ENCODE measurements at regions not wholly inside any gene's neighbourhood (a gene's known extent, or its start where the extent isn't known, plus 50 kb on each side); places are given as distances from the start of the nearest gene placed in this dataset.

GRCh38 chr17:34198519-34198918 lies 56.6 kb upstream of the CCL2 start:
- Mint-ChIP-seq H3K36me3 (no peaks in the 10 kb centered on the region), H3K27ac (no peak overlapping the region), H3K4me3 (no peak overlapping the region), H3K27me3 (peaks cover 39% of the 10 kb centered on the region), H3K4me1 (ENCODE audit: low read depth) (peaks cover 9% of the 10 kb centered on the region), H3K9me3 (peaks cover 2% of the 10 kb centered on the region)
- DNase-seq: no peak
- CTCF ChIA-PET: interaction anchor here (7.9 kb wide), 1 partner anchor 161 kb away, joined by 358 read pairs; the partner anchor contains the start of genes CCL1 and CCL13
- POLR2A ChIA-PET: no interaction called here
- intact Hi-C loops (cut with micrococcal nuclease): no loop called here

- ChIA-PET CTCF (interaction anchor here (0.6 to 7.9 kb wide), 2 partner anchors 10 to 160 kb away, joined by 3 to 358 read pairs; partner anchors contain the start of genes CCL1 and CCL13), POLR2A (no interaction called here)
- Mint-ChIP-seq H3K36me3 (no peaks in the 10 kb centered on the region), H3K27ac (no peak overlapping the region), H3K4me3 (no peak overlapping the region), H3K4me1 (ENCODE audit: low read depth) (peaks cover 9% of the 10 kb centered on the region), H3K27me3 (peaks cover 40% of the 10 kb centered on the region), H3K9me3 (peaks cover 2% of the 10 kb centered on the region)
- intact Hi-C loops (cut with micrococcal nuclease): no loop called here
- no peak for DNase-seq
Measured at GRCh38 chr17:34199454-34199853, 55.6 kb upstream of the CCL2 start.

- peaks cover 9% of the 10 kb centered on the region for H3K4me1 Mint-ChIP-seq (ENCODE audit: low read depth)
- ChIA-PET POLR2A (interaction anchor here (3.2 kb wide), 1 partner anchor 162 kb away, joined by 18 read pairs; the partner anchor contains the start of gene CCL1), CTCF (interaction anchor here (0.6 to 7.9 kb wide), 22 partner anchors 9 to 220 kb away, joined by 3 to 358 read pairs (median 6); partner anchors contain the start of genes CCL1 and CCL13)
- no peak overlapping the region for H3K27ac Mint-ChIP-seq
- H3K4me3 Mint-ChIP-seq: no peak overlapping the region
- H3K9me3 Mint-ChIP-seq: peaks cover 2% of the 10 kb centered on the region
- peak; percentile 73 for DNase-seq
- H3K27me3 Mint-ChIP-seq: peaks cover 44% of the 10 kb centered on the region
- no peaks in the 10 kb centered on the region for H3K36me3 Mint-ChIP-seq
- intact Hi-C loops (cut with micrococcal nuclease): loop anchor here (1.0 to 5.0 kb wide), 2 partner anchors 62 to 161 kb away; no protein-coding TSS in a partner anchor
Measured at GRCh38 chr17:34199932-34200534, 55.1 kb upstream of the CCL2 start.

GRCh38 chr17:34201225-34201624 lies 53.9 kb upstream of the CCL2 start:
- H3K4me3 Mint-ChIP-seq: no peak overlapping the region
- H3K36me3 Mint-ChIP-seq: no peaks in the 10 kb centered on the region
- H3K9me3 Mint-ChIP-seq: peaks cover 2% of the 10 kb centered on the region
- intact Hi-C loops (cut with micrococcal nuclease): loop anchor here (1.0 to 5.0 kb wide), 3 partner anchors 61 to 181 kb away; no protein-coding TSS in a partner anchor
- CTCF ChIA-PET: interaction anchor here (0.9 to 7.9 kb wide), 24 partner anchors 8 to 341 kb away, joined by 3 to 358 read pairs (median 4); partner anchors contain the start of genes CCL1, CCL13 and CCL2
- DNase-seq: peak; percentile 35
- POLR2A ChIA-PET: interaction anchor here (3.2 kb wide), 1 partner anchor 161 kb away, joined by 18 read pairs; the partner anchor contains the start of gene CCL1
- peaks cover 48% of the 10 kb centered on the region for H3K27me3 Mint-ChIP-seq
- H3K27ac Mint-ChIP-seq: peak overlapping the region; percentile 10
- H3K4me1 Mint-ChIP-seq (ENCODE audit: low read depth): peaks cover 9% of the 10 kb centered on the region

GRCh38 chr17:34201767-34202166 lies 53.3 kb upstream of the CCL2 start:
- peaks cover 45% of the 10 kb centered on the region for H3K27me3 Mint-ChIP-seq
- H3K4me3 Mint-ChIP-seq: no peak overlapping the region
- no peak for DNase-seq
- H3K27ac Mint-ChIP-seq: no peak overlapping the region
- ChIA-PET POLR2A (interaction anchor here (3.2 kb wide), 1 partner anchor 160 kb away, joined by 18 read pairs; the partner anchor contains the start of gene CCL1), CTCF (interaction anchor here (1.0 to 7.9 kb wide), 16 partner anchors 10 to 312 kb away, joined by 3 to 358 read pairs (median 6); partner anchors contain the start of genes CCL1, CCL13 and CCL2)
- intact Hi-C loops (cut with micrococcal nuclease): loop anchor here (1.0 to 5.0 kb wide), 3 partner anchors 61 to 181 kb away; no protein-coding TSS in a partner anchor
- H3K4me1 Mint-ChIP-seq (ENCODE audit: low read depth): peaks cover 9% of the 10 kb centered on the region
- H3K9me3 Mint-ChIP-seq: peaks cover 2% of the 10 kb centered on the region
- no peaks in the 10 kb centered on the region for H3K36me3 Mint-ChIP-seq

GRCh38 chr17:34203018-34203638 lies 52.0 kb upstream of the CCL2 start:
- DNase-seq: no peak
- Mint-ChIP-seq H3K4me1 (ENCODE audit: low read depth) (peaks cover 9% of the 10 kb centered on the region), H3K36me3 (no peaks in the 10 kb centered on the region), H3K9me3 (peaks cover 2% of the 10 kb centered on the region), H3K4me3 (no peak overlapping the region), H3K27ac (no peak overlapping the region), H3K27me3 (peaks cover 44% of the 10 kb centered on the region)
- intact Hi-C loops (cut with micrococcal nuclease): loop anchor here (5.0 kb wide), 1 partner anchor 59 kb away; no protein-coding TSS in a partner anchor
- ChIA-PET POLR2A (interaction anchor here (3.2 kb wide), 1 partner anchor 159 kb away, joined by 18 read pairs; the partner anchor contains the start of gene CCL1), CTCF (interaction anchor here (1.0 to 7.9 kb wide), 5 partner anchors 32 to 217 kb away, joined by 3 to 358 read pairs (median 16); partner anchors contain the start of genes CCL1 and CCL13)

- POLR2A ChIA-PET: no interaction called here
- H3K27ac Mint-ChIP-seq: no peak overlapping the region
- CTCF ChIA-PET: interaction anchor here (1.3 to 7.9 kb wide), 3 partner anchors 48 to 164 kb away, joined by 3 to 358 read pairs (median 4); partner anchors contain the start of genes CCL1 and CCL13
Measured at GRCh38 chr17:34204402-34204801, 50.7 kb upstream of the CCL2 start.

More at GRCh38 chr17:34204402-34204801, 50.7 kb upstream of the CCL2 start:
- H3K36me3 Mint-ChIP-seq: no peaks in the 10 kb centered on the region
- peaks cover 9% of the 10 kb centered on the region for H3K4me1 Mint-ChIP-seq (ENCODE audit: low read depth)
- peaks cover 2% of the 10 kb centered on the region for H3K9me3 Mint-ChIP-seq
- no peak overlapping the region for H3K4me3 Mint-ChIP-seq
- peaks cover 36% of the 10 kb centered on the region for H3K27me3 Mint-ChIP-seq
- DNase-seq: no peak
- intact Hi-C loops (cut with micrococcal nuclease): loop anchor here (5.0 kb wide), 1 partner anchor 58 kb away; no protein-coding TSS in a partner anchor

All from activated CD4-positive, alpha-beta memory T cell treated with anti-CD3 and anti-CD28 coated beads for 36 hours (primary cell).